Testis (tissue), 2 donors: ENCODE measurements at regions not wholly inside any gene's neighbourhood (a gene's known extent, or its start where the extent isn't known, plus 50 kb on each side); places are given as distances from the start of the nearest gene placed in this dataset.

Experiments used
- DNase-seq: peaks from one replicate; pipeline ENCODE4 v3.0.0-alpha.2; 2019
- H3K27ac ChIP-seq, 2 donors: fragments of 200-600 bp; sonication (generic); one replicate each; pipeline ENCODE4 v1.5.1; 2019
- H3K27me3 ChIP-seq: fragments of 200-600 bp; sonication (generic); one replicate; pipeline ENCODE4 v1.5.1; 2019
- H3K36me3 ChIP-seq: fragments of 200-600 bp; sonication (generic); one replicate; pipeline ENCODE4 v1.5.1; 2017; ENCODE audit warnings: low read depth; ENCODE audit errors: missing control alignments
- H3K4me1 ChIP-seq: fragments of 200-600 bp; sonication (generic); one replicate; pipeline ENCODE4 v1.5.1; 2019
- H3K4me3 ChIP-seq, 2 donors: fragments of 200-600 bp; sonication (generic); one replicate each; pipeline ENCODE4 v1.5.1; 2017 to 2019
- H3K9me3 ChIP-seq: fragments of 200-600 bp; sonication (generic); one replicate; pipeline ENCODE4 v1.5.1; 2017
- CTCF ChIP-seq, 3 experiments: fragments of 450-650 bp in 2 of 3; fragments of 200-600 bp in 1 of 3; sonication (generic) in 1 of 3; IDR thresholded peaks; one replicate each; pipeline ENCODE4 v1.5.1; 2016 to 2019; ENCODE audit warnings: antibody characterized with exemption in 3 of 3, mild to moderate bottlenecking in 2 of 3, moderate library complexity in 1 of 3
- POLR2A ChIP-seq: fragments of 450-650 bp; IDR thresholded peaks from one replicate; pipeline ENCODE4 v1.6.1; 2017; ENCODE audit warnings: antibody characterized with exemption, mild to moderate bottlenecking, moderate library complexity
- WGBS, 2 donors: methylation state at CpG; one replicate each; pipeline ENCODE4 v1.1.5; 2018; 5-methylcytosine and 5-hydroxymethylcytosine counted together
- intact Hi-C: fragments of 100-400 bp; cut with DNase I; formaldehyde crosslinking; loops from one replicate; pipeline ENCODE4 v1.15.1; 2023; ENCODE audit warnings: low total_unique reads

- no peak overlapping the region for H3K4me3 ChIP-seq
- H3K27me3 ChIP-seq = no peaks in the 10 kb centered on the region
- no peaks in the 10 kb centered on the region for H3K9me3 ChIP-seq
- no peaks in the 10 kb centered on the region for H3K4me1 ChIP-seq
- TF ChIP-seq CTCF (IDR thresholded peaks at IDR 0.05) (no peak), POLR2A (no peak)
- no peak overlapping the region for H3K27ac ChIP-seq
- WGBS, 2 donors = 78 to 94% methylated on average over 1 of the region's 1 CpG
- intact Hi-C loops = no loop called here
- DNase-seq = no peak
- no peaks in the 10 kb centered on the region for H3K36me3 ChIP-seq
Observed at GRCh38 chr3:134743006-134743405, 52.1 kb upstream of the EPHB1 start.
